Ishikawa (cell line): ENCODE measurements at regions not wholly inside any gene's neighbourhood (a gene's known extent, or its start where the extent isn't known, plus 50 kb on each side); places are given as distances from the start of the nearest gene placed in this dataset.

Source experiments
- CEBPB ChIP-seq: IDR thresholded peaks from 2 replicates; pipeline ENCODE4 v1.6.1; 2012
- CREB1 ChIP-seq: IDR thresholded peaks from 2 replicates; pipeline ENCODE4 v1.6.1; 2012; ENCODE audit warnings: low read depth
- EGR1 ChIP-seq: IDR thresholded peaks from 2 replicates; pipeline ENCODE4 v1.6.1; 2012
- EP300 ChIP-seq: IDR thresholded peaks from 2 replicates; pipeline ENCODE4 v1.6.1; 2012; ENCODE audit warnings: borderline replicate concordance
- FOXM1 ChIP-seq: IDR thresholded peaks from 2 replicates; pipeline ENCODE4 v1.6.1; 2012; ENCODE audit warnings: low read depth, borderline replicate concordance
- MAX ChIP-seq: IDR thresholded peaks from 2 replicates; pipeline ENCODE4 v1.6.1; 2012
- NFIC ChIP-seq: IDR thresholded peaks from 2 replicates; pipeline ENCODE4 v1.6.1; 2012
- RAD21 ChIP-seq: IDR thresholded peaks from 2 replicates; pipeline ENCODE4 v1.6.1; 2012; ENCODE audit warnings: low read depth
- REST ChIP-seq: IDR thresholded peaks from 2 replicates; pipeline ENCODE4 v1.6.1; 2012; ENCODE audit warnings: low read depth, mild to moderate bottlenecking
- TAF1 ChIP-seq: IDR thresholded peaks from 2 replicates; pipeline ENCODE4 v1.6.1; 2012; ENCODE audit warnings: low read depth, mild to moderate bottlenecking
- TCF12 ChIP-seq: IDR thresholded peaks from 2 replicates; pipeline ENCODE4 v1.6.1; 2012; ENCODE audit warnings: low read depth
- TEAD4 ChIP-seq: IDR thresholded peaks from 2 replicates; pipeline ENCODE4 v1.6.1; 2012
- USF1 ChIP-seq: IDR thresholded peaks from 2 replicates; pipeline ENCODE4 v1.6.1; 2012
- YY1 ChIP-seq: IDR thresholded peaks from 2 replicates; pipeline ENCODE4 v1.6.1; 2012; ENCODE audit warnings: low read depth
- ZBTB7A ChIP-seq: IDR thresholded peaks from 2 replicates; pipeline ENCODE4 v1.6.1; 2012; ENCODE audit warnings: low read depth

GRCh38 chr12:82009524-82009923 is 250.4 kb upstream of the PPFIA2 start:
- no peak for TF ChIP-seq TCF12
- no peak for TF ChIP-seq NFIC
- no peak for TF ChIP-seq REST
- TF ChIP-seq CEBPB: no peak
- no peak for TF ChIP-seq EGR1
- TF ChIP-seq ZBTB7A: no peak
- TF ChIP-seq EP300: no peak
- no peak for TF ChIP-seq RAD21
- no peak for TF ChIP-seq MAX
- TF ChIP-seq TEAD4: no peak
- no peak for TF ChIP-seq USF1
- no peak for TF ChIP-seq FOXM1
- TF ChIP-seq TAF1: no peak
- no peak for TF ChIP-seq CREB1
- TF ChIP-seq YY1: no peak

- TF ChIP-seq MAX (no peak), TEAD4 (no peak), NFIC (no peak)
Measured at GRCh38 chr12:82008251-82008650, 249.1 kb upstream of the PPFIA2 start.

- TF ChIP-seq RAD21 (no peak), FOXM1 (no peak), REST (no peak), TAF1 (no peak), NFIC (no peak), USF1 (no peak), EGR1 (no peak), ZBTB7A (no peak), CREB1 (no peak), TEAD4 (no peak), TCF12 (no peak), YY1 (no peak), MAX (no peak), CEBPB (no peak)
Measured at GRCh38 chr12:81998761-81999378, 239.7 kb upstream of the PPFIA2 start.

- TF ChIP-seq YY1 (no peak), RAD21 (peak; percentile 21; the same call in 1 of the 2 replicates), MAX (no peak)
Measured at GRCh38 chr12:81992461-81992860, 233.3 kb upstream of the PPFIA2 start.

- TF ChIP-seq MAX (no peak), CEBPB (no peak), TEAD4 (no peak), EP300 (no peak), TCF12 (no peak), ZBTB7A (no peak), NFIC (no peak), REST (no peak), EGR1 (no peak), USF1 (no peak), TAF1 (no peak), CREB1 (no peak), RAD21 (no peak)
Measured at GRCh38 chr12:81991868-81992267, 232.7 kb upstream of the PPFIA2 start.
